Activated CD4-positive, alpha-beta T cell treated with anti-CD3 and anti-CD28 coated beads for 4 hours (primary cell): ENCODE measurements at regions not wholly inside any gene's neighbourhood (a gene's known extent, or its start where the extent isn't known, plus 50 kb on each side); places are given as distances from the start of the nearest gene placed in this dataset.
"Not testable (repeated sequence)": the region's sequence is repeated elsewhere in the genome, so short reads cannot be mapped to it uniquely, and the experiment has no call there.

ENCODE experiments used
- DNase-seq, 2 donors: peaks; one replicate each; pipeline ENCODE4 v3.0.0-alpha.2; 2020

DNA sequence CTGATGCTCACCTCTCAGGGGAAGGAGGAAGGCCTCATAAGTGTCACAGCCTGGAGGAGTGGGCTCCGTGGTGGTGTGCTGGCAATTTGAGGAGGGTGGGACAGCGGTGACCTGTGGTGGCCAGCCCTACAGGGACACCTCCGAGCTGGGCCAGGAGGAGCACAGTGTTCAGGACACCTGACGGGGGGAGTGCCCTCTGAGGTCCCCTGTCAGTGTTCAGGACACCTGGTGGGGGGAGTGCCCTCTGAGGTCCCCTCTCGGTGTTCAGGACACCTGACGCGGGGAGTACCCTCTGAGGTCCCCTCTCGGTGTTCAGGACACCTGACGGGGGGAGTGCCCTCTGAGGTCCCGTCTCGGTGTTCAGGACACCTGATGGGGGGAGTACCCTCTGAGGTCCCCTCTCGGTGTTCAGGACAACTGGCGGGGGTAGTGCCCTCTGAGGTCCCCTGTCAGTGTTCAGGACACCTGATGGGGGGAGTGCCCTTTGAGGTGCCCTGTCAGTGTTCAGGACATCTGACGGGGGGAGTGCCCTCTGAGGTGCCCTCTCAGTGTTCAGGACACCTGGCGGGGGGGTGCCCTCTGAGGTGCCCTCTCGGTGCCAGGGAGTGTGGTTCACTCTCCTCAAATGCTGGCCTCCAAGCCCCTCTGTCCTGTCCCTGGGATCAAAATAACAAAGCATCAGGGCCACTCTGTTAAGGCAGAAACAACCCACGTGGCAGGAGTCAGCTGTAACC is 73.4 kb upstream of the ZNF469 start:
- DNase-seq: no peak

DNA sequence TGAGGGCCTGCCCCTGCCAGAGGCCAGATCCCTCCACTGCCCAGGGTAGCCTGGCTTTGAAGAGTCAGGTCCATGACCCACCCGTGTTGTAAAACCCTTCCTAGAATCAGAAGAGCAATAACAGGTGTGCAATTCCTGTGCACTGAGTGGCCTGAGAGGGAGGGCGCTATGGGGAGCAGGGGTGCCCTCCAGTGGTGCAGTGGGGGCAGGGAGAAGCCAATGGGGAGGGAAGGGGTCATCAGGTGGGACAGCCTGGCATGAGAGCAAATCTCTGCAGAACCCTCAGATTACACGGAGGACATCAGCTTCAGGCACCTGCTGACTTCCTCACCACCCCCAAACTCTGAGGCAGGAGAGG is 72.9 kb upstream of the ZNF469 start:
- DNase-seq: no peak

DNA sequence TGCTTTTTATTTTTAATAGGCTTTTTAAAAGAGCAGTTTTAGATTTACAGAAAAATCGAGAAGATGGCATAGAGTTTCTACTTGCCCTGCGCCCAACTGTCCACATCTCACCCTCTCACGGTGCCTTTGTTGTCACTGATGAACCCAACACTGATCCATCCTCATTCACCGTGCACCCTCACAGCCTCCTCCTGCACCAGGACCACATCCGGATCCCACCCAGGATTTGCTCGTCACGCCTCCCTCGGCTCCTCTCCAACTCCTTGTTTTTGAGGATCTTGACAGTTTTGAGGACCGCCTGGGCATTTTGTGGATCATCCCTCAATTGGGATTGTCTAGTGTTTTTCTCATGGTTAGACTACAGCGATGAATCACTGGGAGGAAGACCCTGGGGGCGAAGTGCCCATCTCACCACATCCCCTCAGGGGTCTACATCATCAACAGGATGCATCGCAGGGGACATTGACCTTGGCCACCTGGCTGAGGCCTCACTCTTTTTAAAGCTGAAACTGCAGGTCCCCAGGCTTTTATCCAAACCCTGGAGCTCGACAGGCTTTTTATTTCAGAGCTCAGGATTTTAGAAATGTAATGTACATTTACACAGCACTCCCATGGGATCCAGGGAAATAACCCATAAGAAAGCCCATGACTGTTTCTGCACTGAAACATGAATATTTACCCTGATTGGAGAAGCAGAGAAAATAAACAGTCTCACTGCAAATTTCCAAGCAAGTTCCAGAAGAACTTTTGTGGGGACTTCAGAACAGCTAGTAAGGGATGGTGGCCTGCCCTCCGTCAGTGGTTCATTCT is 71.8 kb upstream of the ZNF469 start:
- no peak for DNase-seq

DNA sequence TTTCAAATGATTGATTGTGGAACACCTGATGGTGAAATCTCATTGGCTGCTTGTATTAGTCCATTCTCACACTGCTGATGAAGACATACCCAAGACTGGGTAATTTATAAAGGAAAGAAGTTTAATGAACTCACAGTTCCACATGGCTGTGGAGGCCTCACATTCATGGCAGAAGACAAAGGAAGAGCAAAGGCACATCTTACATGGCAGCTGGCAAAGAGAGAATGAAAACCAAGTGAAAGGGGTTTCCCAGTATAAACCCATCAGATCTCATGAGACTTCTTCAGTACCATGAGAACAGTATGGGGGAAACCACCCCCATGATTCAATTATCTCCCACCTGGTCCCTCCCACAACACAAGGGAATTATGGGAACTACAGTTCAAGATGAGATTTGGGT is 70.9 kb upstream of the ZNF469 start:
- not testable (repeated sequence) for DNase-seq

DNA sequence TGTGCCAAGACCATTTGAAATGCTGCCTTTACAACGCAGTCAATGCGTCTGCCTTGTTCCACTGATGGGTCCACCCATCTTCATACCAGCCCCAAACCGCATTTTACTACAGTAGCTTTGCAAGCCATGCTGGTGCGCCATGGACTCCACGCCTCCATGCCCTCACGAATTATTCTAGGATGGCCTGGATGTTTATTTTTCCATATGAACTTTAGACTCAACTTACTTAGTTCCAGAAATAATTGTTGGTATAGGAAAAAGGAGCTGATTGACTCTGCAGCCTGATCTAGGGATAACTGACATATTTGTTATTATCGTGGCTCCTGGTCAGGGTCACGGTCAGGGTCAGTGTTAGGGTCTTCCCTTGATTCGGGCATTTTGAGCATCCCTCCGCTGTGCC is 70.0 kb upstream of the ZNF469 start:
- no peak for DNase-seq

DNA sequence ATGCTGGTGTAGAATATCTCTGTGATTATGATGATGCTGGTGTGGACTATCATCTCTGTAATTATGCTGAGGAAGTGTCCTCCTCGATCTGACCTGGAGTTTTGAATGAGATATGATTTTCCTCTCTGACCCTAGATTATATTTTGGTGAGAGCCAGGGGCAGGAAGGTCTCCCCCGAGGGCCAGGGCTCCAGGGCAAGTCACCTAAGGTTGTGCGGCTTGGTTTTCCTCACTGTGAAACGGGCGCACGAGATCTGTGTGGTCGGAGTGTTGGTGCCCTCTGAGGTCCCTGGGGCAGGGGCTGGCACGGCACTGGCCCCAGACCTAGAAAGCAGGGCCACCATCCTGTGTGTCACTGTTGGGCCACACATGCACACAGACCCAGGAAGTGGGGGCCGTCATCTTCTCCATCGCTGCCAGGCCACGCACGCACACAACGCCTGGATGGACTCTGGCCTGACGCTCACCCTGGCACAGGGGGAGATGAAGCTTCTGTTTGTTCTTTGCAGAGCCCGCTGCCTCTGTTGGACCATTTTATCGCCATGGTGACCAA is 67.7 kb upstream of the ZNF469 start:
- no peak for DNase-seq

DNA sequence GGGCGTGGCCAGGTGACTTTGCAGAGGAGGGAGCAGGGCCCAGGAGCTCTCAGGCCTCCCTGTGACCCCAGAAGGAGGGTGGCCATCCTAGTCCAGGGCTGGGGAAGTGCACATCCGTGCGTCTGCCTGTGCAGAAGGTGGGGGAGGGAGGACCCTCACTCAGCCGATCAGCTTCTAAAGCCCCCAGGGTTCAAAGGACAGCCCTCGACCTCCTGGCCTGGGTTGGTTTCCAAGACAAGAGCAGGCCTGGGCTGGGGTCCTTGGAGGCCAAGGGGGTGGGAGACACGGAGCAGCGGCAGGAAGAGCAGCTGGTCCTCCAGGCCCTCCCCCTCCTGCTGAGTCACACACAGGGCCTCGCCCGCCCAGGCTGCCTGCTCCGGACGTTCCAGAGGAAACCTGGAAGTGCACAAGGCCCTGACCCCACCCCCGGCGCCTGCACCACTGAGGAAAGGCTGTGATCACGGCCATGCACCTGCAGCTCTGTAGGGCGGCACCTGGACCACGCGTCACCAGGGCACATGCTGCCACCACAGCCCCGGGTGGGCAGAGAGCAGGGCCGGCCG is 67.1 kb upstream of the ZNF469 start:
- DNase-seq: no peak

DNA sequence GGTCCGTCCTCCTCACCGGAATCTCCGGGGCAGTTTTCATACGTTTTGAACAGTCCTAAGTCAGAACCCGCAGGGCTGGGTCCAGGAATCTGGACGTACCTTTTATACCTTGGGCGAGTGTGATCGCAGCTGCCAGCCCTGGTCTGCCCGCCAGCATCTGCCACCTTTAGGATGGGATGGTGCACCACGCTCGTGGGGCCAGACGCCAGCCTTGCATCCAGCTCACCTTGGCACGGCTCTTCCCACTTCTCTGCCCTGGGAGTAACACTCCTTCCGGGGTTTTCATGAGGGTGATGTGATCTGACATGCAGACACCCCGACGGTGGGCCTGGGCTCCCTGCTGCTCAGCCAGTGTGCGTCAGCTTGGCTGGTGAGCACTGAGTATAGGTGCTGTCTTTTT is 66.6 kb upstream of the ZNF469 start:
- DNase-seq: no peak

DNA sequence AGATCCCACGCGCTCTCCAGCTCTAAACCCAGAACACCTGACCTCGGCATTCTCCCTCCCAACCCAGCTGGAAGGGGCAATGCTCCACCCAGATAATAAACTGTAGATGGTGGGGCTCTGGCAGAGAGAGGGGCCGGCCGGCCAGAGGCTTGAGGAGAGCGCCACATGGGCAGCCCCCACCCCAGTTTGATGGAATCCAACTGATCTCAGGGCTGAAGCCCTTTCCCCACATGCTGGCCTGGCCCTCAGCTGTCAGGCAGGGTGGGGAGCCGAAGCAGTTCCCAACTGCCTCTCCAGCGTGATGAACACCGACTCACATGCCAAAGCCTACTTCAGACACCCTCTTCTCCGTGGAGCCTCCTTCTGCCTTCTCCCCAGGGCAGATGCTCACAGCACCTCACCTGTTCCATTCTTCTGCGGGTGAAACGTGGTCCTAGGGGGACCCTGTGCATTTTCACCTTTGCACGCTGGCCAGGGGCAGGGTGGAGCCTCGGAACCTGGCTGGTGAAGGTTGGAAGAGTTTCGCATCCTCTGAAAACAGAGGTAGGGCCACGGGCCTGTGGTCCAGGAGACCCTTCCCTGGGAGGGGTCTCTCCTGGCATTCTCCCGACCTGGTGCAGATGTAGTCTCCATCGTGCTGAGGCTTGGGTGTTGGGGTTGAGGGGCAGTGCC is 65.7 kb upstream of the ZNF469 start:
- DNase-seq: no peak

DNA sequence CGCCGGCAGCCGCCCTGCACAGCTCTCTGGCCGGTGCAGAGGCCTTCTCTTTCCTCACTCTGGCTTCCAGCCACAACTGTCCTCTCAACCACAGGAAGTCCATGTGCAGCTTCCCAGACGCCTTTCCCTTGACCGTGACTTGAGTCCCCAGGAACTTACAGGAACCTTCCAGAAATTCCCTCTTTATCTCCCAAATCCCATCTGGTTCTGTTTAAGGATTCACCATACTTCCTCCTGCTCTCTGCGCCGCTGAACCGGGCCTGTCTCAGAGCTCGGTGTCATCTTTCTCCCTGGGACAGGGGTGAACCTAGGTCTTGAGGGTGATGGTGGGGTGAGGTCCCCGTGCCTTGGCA is 65.2 kb upstream of the ZNF469 start:
- no peak for DNase-seq

DNA sequence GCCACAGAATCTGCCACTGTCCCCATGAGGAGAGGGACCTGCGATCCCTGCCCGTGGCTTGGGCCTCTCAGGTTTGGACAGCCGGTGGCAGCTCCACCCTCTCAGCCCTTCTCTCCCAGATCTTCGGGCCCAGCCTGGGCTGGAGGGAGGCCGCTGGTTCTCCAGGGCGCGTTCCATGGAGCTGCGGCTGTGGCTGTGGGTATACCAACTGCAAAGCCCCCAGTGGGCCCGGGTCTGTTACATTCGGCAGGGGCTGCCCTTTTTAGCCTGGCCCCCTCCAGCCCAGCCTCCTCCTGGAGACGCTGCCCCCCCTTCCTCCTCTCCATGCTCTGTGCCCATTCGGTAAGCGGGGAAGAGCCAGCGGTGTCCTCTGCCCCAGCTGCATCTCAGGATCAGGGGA is 64.7 kb upstream of the ZNF469 start:
- DNase-seq: no peak

DNA sequence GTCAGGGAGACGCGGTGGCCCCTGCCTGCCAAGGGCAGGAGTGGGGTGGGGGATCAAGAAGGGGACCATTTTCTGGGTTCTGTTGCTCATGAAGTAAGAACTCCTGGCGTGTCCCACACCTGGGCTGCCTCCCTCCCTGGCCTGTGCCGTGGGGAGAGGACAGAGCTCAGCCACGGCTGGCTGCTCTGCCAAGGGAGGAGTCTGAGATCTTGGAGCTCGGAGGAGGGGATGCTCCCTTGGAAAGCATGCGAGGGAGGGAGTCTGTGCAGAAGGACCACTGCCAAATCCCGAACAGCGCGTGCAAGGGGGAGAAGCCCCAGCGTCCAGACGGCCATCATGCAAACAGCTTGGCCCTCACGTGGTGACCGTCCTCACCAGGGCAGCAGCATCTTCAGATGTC is 64.2 kb upstream of the ZNF469 start:
- no peak for DNase-seq

DNA sequence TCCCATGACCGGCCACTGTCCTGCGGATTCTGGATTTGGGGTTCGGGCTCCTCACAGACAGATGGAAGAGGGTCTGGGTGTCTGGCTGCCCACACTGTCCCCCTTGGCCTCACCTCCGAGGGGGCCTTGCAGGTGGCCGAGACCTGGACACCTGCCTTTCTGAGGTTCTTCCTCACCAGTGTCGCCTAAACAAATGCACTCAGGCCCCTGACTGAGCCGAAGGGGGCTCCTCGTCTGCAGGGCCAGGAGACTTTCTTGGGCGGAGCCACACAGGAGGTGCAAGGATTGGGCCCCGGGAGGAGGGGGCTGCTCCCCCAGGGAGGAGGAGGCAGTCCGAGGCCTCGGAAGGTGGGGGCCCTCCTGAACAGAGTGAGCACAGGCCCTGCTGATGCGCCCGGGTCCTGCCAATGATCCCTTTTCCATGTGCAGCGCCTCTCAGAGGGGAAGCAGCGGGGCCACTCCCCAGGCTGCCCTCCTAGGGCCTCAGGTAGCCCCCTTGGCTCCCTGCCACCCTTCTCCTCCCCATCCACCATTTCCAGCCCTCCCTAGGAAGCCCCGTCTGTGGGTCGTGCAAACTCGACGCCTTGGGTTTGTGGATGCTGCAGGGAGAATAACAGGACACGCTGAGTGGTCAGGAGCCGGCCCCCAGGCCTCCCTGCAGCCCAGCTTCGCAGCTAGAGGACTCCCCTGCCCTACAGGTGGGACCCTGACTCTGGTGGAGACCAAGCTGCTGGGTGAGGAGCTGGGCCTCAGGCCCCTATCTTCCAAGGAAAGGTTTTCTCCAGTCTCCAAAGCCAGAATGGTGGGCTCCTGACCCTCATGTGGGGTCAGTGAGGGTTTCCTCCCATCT is 63.4 kb upstream of the ZNF469 start:
- no peak for DNase-seq

DNA sequence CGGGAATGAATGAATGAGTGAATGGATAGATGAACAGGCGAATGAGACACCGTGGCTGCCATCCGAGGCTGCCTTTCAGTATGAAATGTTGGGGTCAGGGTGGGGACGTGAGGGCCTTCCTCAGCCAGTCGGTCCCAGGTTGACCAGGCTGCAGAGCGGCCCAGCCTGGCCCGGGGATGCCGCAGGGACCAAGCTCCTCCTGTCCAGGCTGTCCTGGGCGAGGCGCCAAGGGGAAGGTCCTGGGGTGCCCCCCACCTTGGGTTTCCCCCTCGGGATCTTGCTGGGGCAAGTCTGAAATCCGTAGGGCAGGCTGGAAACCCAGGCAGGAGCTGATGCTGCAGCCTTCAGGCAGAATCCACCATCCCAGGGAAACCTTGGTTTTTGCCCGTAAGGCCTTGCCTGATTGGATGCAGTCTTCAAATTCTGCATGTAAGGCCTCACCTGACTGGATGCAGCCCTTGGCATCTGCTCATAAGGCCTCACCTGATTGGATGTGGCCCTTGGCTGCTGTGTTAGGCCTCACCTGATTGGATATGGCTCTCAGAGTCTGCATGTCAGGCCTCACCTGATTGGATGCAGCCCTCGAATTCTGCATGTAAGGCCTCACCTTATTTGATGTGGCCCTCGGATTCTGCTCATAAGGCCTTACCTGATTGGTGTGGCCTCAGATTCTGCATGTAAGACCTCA is 61.7 kb upstream of the ZNF469 start:
- no peak for DNase-seq

DNA sequence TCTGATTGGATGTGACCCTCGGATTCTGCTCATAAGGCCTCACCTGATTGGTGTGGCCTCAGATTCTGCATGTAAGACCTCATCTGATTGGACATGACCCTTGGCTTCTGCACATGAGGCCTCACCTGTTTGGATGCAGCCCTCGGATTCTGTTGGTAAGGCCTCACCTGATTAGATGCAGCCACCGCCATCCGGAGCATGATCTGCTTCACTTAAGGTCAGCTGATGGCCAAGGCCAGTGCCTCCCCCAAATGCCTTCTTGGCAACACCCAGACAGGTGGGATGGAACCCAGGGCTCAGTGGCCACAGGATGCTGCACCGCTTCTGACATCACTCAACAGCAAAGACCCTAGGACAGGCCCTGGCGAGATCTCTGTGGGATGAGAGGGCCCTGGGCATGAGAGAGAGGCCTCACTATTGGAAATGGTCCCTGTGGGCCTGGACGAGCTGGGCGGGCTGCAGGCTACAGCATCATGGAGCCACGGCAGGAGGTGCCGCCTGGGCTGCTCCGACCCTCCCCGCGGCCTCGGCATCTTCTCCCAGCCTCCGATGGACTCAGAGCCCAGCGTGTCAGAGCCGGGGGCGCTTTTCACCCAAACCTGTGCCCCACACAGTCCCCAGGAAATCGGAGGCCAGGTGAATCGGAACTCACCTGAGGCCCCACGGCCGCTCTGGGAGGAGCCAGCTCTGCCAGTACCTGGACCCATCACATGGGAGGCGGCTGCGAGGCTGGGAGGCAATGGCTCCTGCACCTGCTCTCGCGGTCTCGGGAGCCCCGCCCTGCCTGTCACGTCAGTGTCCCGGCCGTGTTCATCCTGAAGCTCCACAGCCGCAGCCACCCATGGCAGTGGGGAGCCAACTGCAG is 60.9 kb upstream of the ZNF469 start:
- no peak for DNase-seq

DNA sequence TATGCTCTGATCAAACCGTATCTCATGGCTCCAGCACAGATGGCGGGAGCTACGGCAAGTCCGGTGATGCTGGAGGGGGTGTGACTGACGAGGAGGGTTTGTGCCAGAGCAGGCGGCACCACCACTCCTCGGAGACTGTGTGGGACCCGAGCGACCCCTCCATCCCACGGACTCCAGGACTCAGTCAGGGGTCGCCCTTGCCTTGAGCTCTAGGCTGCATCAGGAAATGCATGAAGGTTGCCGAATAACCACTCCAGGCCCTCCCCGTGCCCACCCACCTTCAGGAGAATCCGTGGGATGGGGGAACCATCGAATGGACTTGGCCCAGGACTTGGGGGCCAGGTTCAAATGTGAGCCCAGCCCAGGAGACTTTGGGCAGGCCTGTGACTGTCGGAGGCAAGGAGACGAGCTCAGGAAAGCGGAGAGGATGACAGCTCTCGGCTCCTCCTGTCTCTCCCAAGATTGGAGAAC is 60.2 kb upstream of the ZNF469 start:
- DNase-seq: no peak

DNA sequence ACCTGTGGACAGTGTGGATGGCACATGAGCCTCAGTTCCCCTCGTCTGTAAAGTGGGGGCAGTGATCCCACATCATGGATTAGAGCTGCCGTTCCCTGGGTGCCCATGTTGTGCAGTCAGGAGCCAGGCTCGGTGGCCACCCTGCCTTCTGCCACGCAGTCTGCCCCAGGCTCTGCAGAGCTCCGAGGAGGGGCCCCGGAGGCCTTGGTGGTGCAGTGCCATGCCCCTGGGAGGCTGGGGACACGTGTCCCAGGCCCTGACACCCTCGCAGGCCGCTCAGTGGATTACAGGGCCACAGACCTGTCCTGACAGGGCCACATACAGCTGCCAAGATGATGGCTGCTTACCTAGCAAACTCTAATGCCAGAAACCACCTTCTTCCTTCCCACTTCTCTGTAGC is 59.7 kb upstream of the ZNF469 start:
- DNase-seq: no peak

DNA sequence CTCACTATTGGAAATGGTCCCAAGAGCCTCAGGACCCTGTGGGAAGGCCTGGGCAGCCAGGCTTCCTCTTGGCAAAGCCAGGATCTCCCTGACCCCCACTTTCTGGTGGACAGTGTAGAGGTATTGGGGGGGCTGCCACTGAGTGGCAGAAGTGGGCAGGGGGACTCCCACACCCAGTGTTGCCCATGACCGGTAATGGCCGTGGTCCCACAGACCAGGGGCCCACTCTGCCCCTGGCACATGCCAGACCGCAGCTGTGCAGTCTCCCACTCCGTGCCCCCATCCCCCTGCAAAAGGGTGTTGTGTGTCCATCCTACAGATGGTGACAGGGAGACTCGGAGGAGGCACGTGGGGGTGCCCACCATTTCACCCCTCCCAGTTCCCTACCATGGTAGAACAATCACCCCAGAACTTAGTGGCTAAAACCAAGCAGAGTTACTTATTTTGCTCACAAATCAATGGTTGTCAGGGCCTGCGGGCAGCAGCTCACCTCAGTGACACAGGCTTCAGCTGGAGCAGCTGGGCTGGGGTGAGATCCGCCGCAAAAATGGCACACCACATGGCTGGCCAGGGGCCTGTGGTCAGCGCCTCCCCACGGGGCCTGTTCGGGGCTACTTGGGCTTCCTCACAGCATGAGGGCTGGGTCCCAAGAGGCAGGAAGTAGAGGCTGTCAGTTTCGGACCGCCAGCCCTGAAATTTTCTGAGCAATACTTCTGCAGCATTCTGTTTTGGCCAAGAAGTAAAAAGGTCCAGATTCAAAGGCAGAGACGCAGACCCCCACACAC is 59.0 kb upstream of the ZNF469 start:
- no peak for DNase-seq

DNA sequence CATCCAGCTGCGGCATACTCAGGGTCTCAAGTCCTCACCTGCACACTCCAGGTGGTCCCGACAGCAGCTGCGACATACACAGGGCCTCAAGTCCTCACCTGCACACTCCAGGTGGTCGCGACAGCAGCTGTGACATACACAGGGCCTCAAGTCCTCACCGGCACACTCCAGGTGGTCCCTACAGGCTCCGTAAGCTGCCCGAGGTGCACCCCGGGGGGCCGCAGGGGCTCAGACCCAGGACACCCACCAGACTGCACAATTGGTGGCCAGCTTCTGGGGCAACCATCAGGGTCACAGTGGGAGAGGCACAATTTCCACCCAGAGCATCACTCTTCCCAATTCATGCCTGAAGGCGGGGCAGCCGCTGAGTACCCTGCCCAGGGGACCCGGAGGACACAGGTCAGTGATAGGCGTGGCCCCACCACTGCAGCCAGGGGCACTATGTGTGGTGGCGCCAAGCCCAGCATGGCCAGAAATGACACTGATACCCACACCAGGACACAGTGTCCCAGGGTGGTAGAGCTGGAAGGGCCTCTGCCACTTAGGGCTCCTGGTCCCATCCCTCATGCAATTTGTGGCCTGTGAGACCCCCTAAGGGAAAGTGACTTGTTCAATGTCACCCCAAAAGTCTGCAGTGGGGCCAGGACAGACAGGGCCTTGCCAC is 57.5 kb upstream of the ZNF469 start:
- DNase-seq: no peak
